ENCODE measurements at regions not wholly inside any gene's neighbourhood (a gene's known extent, or its start where the extent isn't known, plus 50 kb on each side); places are given as distances from the start of the nearest gene placed in this dataset.
A peak's percentile ranks its signal among the peaks of the same experiment; 100 is the strongest.

- no peak for TF ChIP-seq ZNF331 (CRISPR knock-in tag; IDR thresholded peaks at IDR 0.05; ENCODE audit: low read depth)
- no peak for TF ChIP-seq EZH2 (IDR thresholded peaks at IDR 0.05; ENCODE audit: low read depth, unreplicated experiment)
- TF ChIP-seq, protein P1, sequence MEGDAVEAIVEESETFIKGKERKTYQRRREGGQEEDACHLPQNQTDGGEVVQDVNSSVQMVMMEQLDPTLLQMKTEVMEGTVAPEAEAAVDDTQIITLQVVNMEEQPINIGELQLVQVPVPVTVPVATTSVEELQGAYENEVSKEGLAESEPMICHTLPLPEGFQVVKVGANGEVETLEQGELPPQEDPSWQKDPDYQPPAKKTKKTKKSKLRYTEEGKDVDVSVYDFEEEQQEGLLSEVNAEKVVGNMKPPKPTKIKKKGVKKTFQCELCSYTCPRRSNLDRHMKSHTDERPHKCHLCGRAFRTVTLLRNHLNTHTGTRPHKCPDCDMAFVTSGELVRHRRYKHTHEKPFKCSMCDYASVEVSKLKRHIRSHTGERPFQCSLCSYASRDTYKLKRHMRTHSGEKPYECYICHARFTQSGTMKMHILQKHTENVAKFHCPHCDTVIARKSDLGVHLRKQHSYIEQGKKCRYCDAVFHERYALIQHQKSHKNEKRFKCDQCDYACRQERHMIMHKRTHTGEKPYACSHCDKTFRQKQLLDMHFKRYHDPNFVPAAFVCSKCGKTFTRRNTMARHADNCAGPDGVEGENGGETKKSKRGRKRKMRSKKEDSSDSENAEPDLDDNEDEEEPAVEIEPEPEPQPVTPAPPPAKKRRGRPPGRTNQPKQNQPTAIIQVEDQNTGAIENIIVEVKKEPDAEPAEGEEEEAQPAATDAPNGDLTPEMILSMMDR (conservative IDR thresholded peaks at IDR 0.05; ENCODE audit: low read depth in 2 of 2): peak; percentile 37 to 49; a peak in 3 of 4 replicates
Observed at GRCh38 chr14:81991998-81992397, 458.3 kb upstream of the SEL1L start.

Measured in GM23338 (cell line).